RPMI7951 (cell line): ENCODE measurements at regions not wholly inside any gene's neighbourhood (a gene's known extent, or its start where the extent isn't known, plus 50 kb on each side); places are given as distances from the start of the nearest gene placed in this dataset.

Experiments
- DNase-seq: peaks from one replicate; pipeline ENCODE4 v3.0.0-alpha.2; 2012; ENCODE audit warnings: low read depth

GRCh38 chr13:71303144-71303543 is 563.9 kb downstream of the DACH1 start:
- DNase-seq = no peak

GRCh38 chr13:71300602-71301001 is 566.4 kb downstream of the DACH1 start:
- DNase-seq = no peak

- DNase-seq = no peak
Measured at GRCh38 chr13:71291842-71292146, 575.2 kb downstream of the DACH1 start.

GRCh38 chr13:71290963-71291841 is 575.8 kb downstream of the DACH1 start:
- peak; percentile 85 for DNase-seq

GRCh38 chr13:71289980-71290379 is 577.0 kb downstream of the DACH1 start:
- DNase-seq = peak; percentile 7

- no peak for DNase-seq
Measured at GRCh38 chr13:71285700-71286099, 581.3 kb downstream of the DACH1 start.

GRCh38 chr13:71278512-71278911 is 588.5 kb downstream of the DACH1 start:
- DNase-seq = no peak

GRCh38 chr13:71274923-71275608 is 591.9 kb downstream of the DACH1 start:
- DNase-seq = no peak

- DNase-seq = no peak
Measured at GRCh38 chr13:71261256-71261655, 605.7 kb downstream of the DACH1 start.

- no peak for DNase-seq
Measured at GRCh38 chr13:71260246-71260645, 606.8 kb downstream of the DACH1 start.

GRCh38 chr13:71255633-71256032 is 611.4 kb downstream of the DACH1 start:
- no peak for DNase-seq

GRCh38 chr13:71254384-71254783 is 612.6 kb downstream of the DACH1 start:
- no peak for DNase-seq

- no peak for DNase-seq
Measured at GRCh38 chr13:71252184-71252704, 614.8 kb downstream of the DACH1 start.

- DNase-seq = no peak
Measured at GRCh38 chr13:71251292-71251951, 615.6 kb downstream of the DACH1 start.

- DNase-seq = no peak
Measured at GRCh38 chr13:71249011-71249410, 618.0 kb downstream of the DACH1 start.

- no peak for DNase-seq
Measured at GRCh38 chr13:71244161-71244560, 622.8 kb downstream of the DACH1 start.

- no peak for DNase-seq
Measured at GRCh38 chr13:71242201-71242600, 624.8 kb downstream of the DACH1 start.

GRCh38 chr13:71240911-71241310 is 626.1 kb downstream of the DACH1 start:
- no peak for DNase-seq

GRCh38 chr13:71237332-71237731 is 629.7 kb downstream of the DACH1 start:
- no peak for DNase-seq

GRCh38 chr13:71219698-71220415 is 647.1 kb downstream of the DACH1 start:
- no peak for DNase-seq

GRCh38 chr13:71218960-71219359 is 648.0 kb downstream of the DACH1 start:
- no peak for DNase-seq

- no peak for DNase-seq
Measured at GRCh38 chr13:71217827-71218226, 649.2 kb downstream of the DACH1 start.
